HG03558 (cell line): ENCODE measurements at regions not wholly inside any gene's neighbourhood (a gene's known extent, or its start where the extent isn't known, plus 50 kb on each side); places are given as distances from the start of the nearest gene placed in this dataset.

ENCODE experiments used
- ATAC-seq: cut with Tn5 transposase; IDR thresholded peaks from one replicate; pipeline ENCODE4 v1.9.1; 2021; ENCODE audit warnings: moderate number of reproducible peaks; ENCODE audit not compliant: unreplicated experiment; ENCODE audit errors: extremely low read depth

GRCh38 chr14:38910092-38910491 is 192.9 kb downstream of the SEC23A start:
- ATAC-seq, result no peak

GRCh38 chr14:38904959-38905358 is 198.1 kb downstream of the SEC23A start:
- no peak for ATAC-seq

GRCh38 chr14:38901791-38902190 is 201.2 kb downstream of the SEC23A start:
- ATAC-seq, result no peak

GRCh38 chr14:38900887-38901286 is 202.1 kb downstream of the SEC23A start:
- ATAC-seq, result no peak

- no peak for ATAC-seq
These were observed 215.3 kb downstream of the SEC23A start for GRCh38 chr14:38887696-38888095.

- no peak for ATAC-seq
These were observed 218.9 kb downstream of the SEC23A start for GRCh38 chr14:38884109-38884508.

- no peak for ATAC-seq
These were observed 219.9 kb downstream of the SEC23A start for GRCh38 chr14:38883127-38883526.

- no peak for ATAC-seq
These were observed 220.5 kb downstream of the SEC23A start for GRCh38 chr14:38882533-38882932.

GRCh38 chr14:38880643-38881524 is 222.2 kb downstream of the SEC23A start:
- no peak for ATAC-seq

- ATAC-seq, result no peak
These were observed 225.2 kb downstream of the SEC23A start for GRCh38 chr14:38877744-38878388.

- no peak for ATAC-seq
These were observed 228.3 kb downstream of the SEC23A start for GRCh38 chr14:38874721-38875120.

- no peak for ATAC-seq
These were observed 229.0 kb downstream of the SEC23A start for GRCh38 chr14:38873941-38874612.

GRCh38 chr14:38870296-38870836 is 232.7 kb downstream of the SEC23A start:
- ATAC-seq, result no peak

- no peak for ATAC-seq
These were observed 234.4 kb downstream of the SEC23A start for GRCh38 chr14:38868399-38869290.

GRCh38 chr14:38867561-38868150 is 235.4 kb downstream of the SEC23A start:
- ATAC-seq, result peak; percentile 86

- ATAC-seq, result no peak
These were observed 236.6 kb downstream of the SEC23A start for GRCh38 chr14:38866461-38866860.

- no peak for ATAC-seq
These were observed 240.7 kb downstream of the SEC23A start for GRCh38 chr14:38862366-38862765.

- no peak for ATAC-seq
These were observed 242.5 kb downstream of the SEC23A start for GRCh38 chr14:38860530-38860929.

GRCh38 chr14:38856798-38857197 is 246.2 kb downstream of the SEC23A start:
- no peak for ATAC-seq
